Gastroesophageal sphincter (tissue), 3 donors: ENCODE measurements at regions not wholly inside any gene's neighbourhood (a gene's known extent, or its start where the extent isn't known, plus 50 kb on each side); places are given as distances from the start of the nearest gene placed in this dataset.

Experiments used
- CTCF ChIP-seq, 4 experiments: fragments of 200-600 bp in 2 of 4; fragments of 450-650 bp in 2 of 4; sonication (generic) in 1 of 4; IDR thresholded peaks; one replicate each; pipeline ENCODE4 v1.5.1; 2017 to 2019; ENCODE audit warnings: antibody characterized with exemption in 4 of 4, mild to moderate bottlenecking in 2 of 4, moderate library complexity in 2 of 4
- POLR2A ChIP-seq, 2 donors: fragments of 450-650 bp; IDR thresholded peaks; one replicate each; pipeline ENCODE4 v1.6.1; 2017; ENCODE audit warnings: antibody characterized with exemption in 2 of 2, mild to moderate bottlenecking in 2 of 2, moderate library complexity in 1 of 2
- POLR2AphosphoS5 ChIP-seq: sonication (generic); formaldehyde crosslinking; IDR thresholded peaks from one replicate; pipeline ENCODE4 v1.6.1; 2017; ENCODE audit warnings: antibody characterized with exemption

- TF ChIP-seq POLR2A (IDR thresholded peaks at IDR 0.05) (no peak), CTCF (IDR thresholded peaks at IDR 0.05) (no peak), POLR2AphosphoS5 (no peak)
These were observed 155.5 kb upstream of the SLC24A3 start for GRCh38 chr20:19056909-19057308.
